ENCODE measurements at regions not wholly inside any gene's neighbourhood (a gene's known extent, or its start where the extent isn't known, plus 50 kb on each side); places are given as distances from the start of the nearest gene placed in this dataset.
"Not testable (repeated sequence)": the region's sequence is repeated elsewhere in the genome, so short reads cannot be mapped to it uniquely, and the experiment has no call there.

- no peak for DNase-seq
These were observed 100.1 kb upstream of the ATXN3L start for GRCh38 chrX:13419918-13420317.

- DNase-seq, result no peak
These were observed 99.4 kb upstream of the ATXN3L start for GRCh38 chrX:13419276-13419675.

DNA sequence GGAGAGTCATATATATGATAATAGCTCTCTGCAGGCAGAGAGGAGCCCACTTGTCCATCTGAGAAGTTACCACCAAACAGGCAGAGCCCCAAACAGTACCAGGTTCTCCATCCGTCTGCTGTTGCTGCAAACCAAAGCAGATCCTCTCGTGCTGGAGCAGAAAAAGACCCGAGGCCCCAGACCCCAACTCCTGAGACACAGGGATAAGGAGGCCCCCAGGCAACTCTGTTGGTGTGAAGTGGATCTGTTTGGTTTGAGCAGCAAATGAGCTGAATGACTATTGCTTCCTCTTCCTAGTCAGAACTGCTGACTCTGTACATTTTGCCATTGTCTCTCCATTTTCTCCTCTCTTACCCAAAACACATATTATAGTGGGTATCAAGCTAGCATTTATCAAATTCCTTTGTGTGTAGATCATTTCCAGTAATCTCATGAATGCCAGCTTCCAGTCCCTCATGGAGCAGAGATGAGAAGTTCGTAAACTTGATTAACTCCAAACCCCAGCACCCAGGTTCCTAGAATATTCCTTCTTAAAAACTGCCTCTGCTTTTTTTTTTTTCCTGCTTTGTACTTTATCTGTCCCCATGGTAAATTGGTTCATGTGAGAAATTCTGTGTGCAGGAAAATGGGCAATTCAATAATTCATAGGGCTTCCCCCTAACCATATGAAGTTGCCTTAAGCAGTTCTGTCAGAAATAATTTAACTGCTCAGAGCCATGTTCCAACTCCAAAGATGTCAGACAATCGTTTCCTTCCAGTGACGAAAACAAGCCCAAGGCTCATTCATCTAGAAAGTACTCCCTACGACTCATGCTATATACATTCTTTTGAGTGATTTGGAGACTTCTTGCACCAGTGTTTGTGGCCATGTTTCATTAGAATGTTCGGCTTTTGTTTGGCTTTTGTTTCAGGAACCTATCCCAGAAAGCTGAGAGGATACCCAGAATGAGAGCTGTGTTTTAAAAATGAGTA lies 98.6 kb upstream of the ATXN3L start:
- no peak for DNase-seq

DNA sequence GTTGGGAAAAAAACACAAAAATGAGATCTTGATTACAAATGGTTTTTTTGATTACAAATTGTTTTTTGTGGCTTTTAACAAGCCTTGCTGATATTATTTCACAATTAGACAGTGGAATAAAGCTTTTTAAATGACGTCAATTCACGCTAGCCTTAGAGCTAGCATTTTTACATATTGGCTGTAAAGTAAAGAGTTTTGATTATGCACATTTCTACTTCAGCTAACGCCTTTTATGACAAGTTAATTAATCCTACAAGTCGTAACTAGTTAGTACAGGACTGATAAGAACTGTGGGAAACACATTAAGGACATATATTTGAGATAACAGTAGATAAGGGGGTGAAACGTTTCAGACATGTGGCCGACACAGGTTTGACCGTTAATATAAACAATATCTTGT lies 95.7 kb upstream of the ATXN3L start:
- DNase-seq, result no peak

- DNase-seq, result no peak
These were observed 94.3 kb upstream of the ATXN3L start for GRCh38 chrX:13414006-13414647.

DNA sequence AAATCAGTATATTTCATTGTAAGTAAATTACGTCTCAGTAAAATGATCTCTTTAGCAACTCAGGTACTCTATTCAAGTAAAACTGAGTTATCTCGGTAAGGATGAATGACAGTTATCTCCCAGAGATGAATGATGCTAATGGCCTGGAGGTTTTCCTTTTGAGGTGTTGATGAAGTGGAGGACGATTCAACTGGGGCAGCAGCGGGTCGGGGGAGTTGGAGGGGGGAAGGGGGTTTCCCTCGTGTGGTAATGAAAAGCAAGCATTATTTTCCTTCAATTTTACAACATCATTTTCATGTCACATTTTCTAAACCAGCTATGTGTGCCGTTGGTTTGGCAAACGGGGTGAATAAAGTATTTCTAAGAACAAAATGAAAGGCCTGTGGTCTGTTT lies 92.4 kb upstream of the ATXN3L start:
- no peak for DNase-seq

DNA sequence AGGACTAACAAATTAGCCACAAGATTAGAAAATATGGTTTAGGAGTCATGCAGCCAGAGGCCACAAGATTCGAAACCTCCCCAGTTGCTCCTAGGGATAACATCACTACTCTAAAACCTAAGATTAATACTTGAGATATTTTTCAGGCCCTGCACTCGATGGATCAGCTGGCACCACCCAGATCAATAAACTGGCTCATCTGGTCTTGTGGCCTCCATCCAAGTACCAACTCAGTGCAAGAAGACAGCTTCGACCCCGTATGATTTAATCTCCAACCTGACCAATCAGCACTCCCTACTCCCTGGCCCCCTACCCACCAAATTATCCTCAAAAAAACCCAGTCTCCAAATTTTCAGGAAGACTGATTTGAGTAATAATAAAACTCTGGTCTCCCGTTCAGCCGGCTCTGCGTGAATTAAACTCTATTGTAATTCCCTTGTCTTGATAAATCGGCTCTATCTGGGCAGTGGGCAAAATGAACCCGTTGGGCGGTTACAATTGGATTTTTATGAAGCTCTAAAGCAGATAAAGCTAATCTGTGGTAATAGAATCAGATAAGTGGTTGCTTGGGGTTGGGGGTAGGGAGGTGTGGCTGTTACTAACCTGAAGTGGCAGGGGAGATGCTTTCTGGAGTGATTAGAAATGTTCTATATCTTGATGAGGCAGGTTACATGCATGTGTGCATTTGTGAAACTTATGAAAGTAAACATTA lies 91.8 kb upstream of the ATXN3L start:
- no peak for DNase-seq

GRCh38 chrX:13408599-13408998 lies 88.7 kb upstream of the ATXN3L start:
- DNase-seq, result not testable (repeated sequence)

DNA sequence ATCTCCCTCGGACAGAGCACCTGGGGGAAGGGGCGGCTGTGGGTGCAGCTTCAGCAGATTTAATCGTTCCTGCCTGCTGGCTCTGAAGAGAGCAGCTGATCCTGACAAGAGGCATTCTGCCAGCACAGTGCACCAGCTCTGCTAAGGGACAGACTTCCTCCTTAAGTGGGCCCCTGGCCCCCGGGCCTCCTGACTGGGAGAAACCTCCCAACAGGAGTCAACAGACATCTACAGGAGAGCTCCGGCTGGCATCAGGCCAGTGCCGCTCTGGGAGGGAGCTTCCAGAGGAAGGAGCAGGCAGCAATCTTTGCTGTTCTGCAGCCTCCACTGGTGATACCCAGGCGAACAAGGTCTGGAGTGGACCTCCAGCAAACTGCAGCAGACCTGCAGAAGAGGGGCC lies 84.9 kb upstream of the ATXN3L start:
- DNase-seq, result not testable (repeated sequence)

GRCh38 chrX:13404364-13404763 lies 84.5 kb upstream of the ATXN3L start:
- DNase-seq, result no peak

- DNase-seq, result no peak
These were observed 81.9 kb upstream of the ATXN3L start for GRCh38 chrX:13401724-13402123.

GRCh38 chrX:13398839-13399238 lies 79.0 kb upstream of the ATXN3L start:
- no peak for DNase-seq

DNA sequence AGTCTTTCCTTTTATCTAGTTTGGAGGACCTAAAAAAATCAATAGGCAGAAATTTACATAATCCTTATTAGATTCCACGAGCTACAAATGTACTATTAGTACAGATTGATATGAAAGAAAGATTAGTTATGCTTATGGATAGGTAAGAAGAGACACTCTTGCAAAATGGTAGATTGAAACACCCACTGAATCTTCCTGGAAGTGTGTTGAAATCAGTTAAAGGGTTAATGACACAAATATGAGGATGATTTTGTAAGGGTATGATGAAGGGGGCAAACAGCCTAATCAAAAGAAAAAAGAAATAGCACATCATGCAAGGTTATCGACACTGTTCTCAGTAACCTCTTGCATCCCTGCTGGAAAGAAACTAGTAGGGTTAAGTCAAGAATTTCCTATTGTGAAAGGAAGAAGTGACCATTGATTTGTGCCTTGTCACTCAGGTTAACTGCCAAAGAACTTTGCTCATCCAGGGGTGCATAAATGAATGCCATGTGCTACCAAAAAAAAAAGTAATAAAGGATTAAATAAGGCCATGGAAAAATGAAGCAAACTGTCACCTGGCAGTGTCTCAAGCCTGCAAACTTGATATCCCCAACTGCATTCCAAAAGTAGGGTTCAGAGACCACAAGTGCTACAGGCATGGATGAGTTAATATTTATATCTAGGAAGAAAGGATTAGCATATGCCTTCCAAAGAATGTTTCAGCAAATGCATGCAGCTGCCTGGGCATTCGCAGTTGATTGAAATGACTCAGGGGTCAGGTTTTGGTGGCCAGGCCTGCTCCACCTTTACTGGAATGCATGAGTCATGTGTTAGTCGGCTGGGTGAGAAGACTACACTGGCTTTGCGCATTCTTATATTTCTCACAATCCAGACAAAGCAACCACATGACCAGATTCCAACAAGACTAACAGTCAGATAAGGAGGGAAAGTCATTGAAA lies 78.3 kb upstream of the ATXN3L start:
- no peak for DNase-seq

DNA sequence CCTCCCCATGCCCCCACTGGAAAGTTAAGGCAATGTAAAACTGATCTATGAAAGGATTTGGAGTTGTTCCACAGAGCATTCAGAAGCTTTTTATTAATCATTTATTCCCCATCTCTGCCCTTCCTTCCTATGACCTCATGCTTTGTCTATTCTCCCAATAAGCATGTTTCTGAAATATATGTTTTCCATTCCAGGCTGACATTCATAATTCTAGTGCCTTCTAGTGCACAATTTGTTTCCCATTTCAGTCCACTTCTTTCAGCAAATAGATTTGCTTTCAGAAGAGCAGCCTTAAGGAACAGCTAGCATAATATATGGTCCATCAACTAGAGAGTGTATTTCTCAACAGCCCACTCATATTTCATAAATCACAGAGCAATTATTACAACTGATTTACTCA lies 77.1 kb upstream of the ATXN3L start:
- DNase-seq, result no peak

GRCh38 chrX:13389501-13389900 lies 69.6 kb upstream of the ATXN3L start:
- DNase-seq, result no peak

DNA sequence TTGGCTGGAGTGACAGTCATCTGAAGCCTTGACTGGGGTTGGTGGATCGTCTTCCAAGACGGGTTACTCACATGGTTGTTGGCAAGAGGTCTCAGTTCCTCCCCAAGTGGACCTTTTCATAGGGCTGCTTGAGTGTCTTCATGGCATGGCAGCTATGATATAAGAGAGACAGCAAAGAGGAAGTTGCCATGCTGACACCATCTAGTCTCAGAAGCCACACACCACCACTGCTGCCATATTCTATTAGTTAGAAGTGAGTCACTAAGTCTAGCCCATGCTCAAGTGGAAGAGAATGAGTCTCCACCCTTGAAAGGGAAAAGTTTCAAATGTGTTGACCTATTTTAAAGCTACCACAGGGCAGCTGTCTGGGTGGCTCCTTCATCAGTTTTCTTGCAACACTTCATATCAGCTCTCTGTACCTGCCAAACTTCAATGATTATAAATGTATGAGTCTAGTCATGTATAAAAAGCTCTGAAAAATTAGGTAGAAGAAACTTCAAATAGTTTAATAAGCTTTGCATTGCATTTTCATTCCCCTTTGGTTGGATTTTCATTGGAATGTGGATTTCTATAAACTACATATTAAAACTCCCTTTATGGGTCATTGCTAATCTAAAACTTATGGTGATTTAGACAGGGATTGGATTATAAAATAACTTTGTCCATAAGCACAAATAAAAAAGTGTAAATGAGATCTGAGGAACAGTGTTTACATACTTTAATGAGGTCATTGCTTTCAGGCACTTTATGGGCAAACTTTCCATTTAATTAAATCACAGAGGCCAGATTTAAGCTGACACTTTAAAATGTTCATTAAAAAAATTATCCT lies 68.0 kb upstream of the ATXN3L start:
- DNase-seq, result no peak

DNA sequence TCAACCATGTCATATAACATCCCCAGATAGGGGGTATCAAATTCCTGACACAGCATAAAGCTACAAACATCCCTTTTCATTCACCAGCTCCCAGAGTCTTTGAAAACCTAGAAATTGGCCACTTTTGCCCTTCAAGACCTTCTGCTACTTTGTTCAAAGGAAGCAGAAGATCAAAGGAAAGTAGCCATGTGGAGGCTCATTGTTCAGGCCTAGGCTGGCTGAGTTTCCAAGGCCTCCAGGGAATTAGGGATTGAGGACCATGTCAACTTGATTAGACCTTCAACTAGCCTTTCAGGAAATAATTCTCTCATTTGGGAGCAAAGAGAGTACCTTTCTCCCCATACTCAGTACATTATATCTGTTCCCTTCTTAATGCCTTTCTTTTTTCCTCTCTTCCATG lies 66.8 kb upstream of the ATXN3L start:
- no peak for DNase-seq

- DNase-seq, result no peak
These were observed 66.2 kb upstream of the ATXN3L start for GRCh38 chrX:13386092-13386491.

GRCh38 chrX:13383907-13384306 lies 64.1 kb upstream of the ATXN3L start:
- DNase-seq, result no peak

DNA sequence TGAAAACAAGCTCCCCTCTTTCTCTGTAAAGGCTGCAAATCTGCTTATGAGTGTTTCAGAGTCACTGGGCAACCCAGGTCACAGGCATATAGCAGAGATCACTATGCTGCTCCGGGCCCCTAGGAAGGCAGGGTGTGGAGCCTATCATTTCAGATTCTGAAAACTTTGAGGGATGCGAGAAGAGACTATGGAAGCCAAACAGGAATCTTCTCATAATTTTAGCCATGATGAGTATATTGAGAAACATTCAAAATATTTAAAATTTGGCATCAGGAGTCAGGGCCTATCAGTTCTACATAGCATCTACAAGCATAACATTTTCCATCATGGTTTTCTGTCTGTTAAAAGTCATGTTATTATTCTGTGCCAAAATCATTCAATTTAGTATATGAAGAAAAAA lies 61.7 kb upstream of the ATXN3L start:
- DNase-seq, result no peak

- no peak for DNase-seq
These were observed 60.4 kb upstream of the ATXN3L start for GRCh38 chrX:13380211-13380610.

All from NCI-H1694 (cell line).